NT2/D1 (cell line): ENCODE measurements at regions not wholly inside any gene's neighbourhood (a gene's known extent, or its start where the extent isn't known, plus 50 kb on each side); places are given as distances from the start of the nearest gene placed in this dataset.

Experiments used
- SUZ12 ChIP-seq: IDR thresholded peaks from 2 replicates; pipeline ENCODE4 v1.6.1; 2011; ENCODE audit not compliant: insufficient read length, insufficient read depth; ENCODE audit errors: extremely low read depth
- ZNF274 ChIP-seq: IDR thresholded peaks from 2 replicates; pipeline ENCODE4 v1.6.1; 2011; ENCODE audit warnings: mild to moderate bottlenecking, low read depth, low read length

DNA sequence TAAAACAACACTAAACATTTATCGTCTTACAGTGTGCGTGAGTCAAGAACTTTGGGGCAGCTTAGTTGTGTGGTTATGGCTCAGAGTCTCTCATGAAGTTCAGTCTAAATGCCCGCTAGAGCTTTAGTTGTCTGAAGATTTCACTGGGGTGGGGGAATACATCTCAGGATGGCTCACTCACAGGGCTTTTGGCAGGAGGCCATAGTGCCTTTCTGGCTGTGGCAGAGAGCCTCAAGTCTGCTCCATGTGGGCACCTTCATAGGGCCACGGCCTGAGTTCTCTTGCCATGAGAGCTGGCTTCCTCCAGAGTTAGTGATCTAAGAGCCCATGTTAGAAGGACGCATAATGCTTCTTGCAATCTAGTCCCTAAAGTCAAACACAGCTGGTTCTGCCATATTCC, 258.8 kb upstream of the NUDT12 start:
- no peak for TF ChIP-seq ZNF274
- no peak for TF ChIP-seq SUZ12
